ENCODE measurements at regions not wholly inside any gene's neighbourhood (a gene's known extent, or its start where the extent isn't known, plus 50 kb on each side); places are given as distances from the start of the nearest gene placed in this dataset.

GRCh38 chr3:21120826-21121225 is 630.2 kb downstream of the ZNF385D start:
- Mint-ChIP-seq H3K27ac (no peak overlapping the region), H3K27me3 (ENCODE audit: insufficient read depth) (no peaks in the 10 kb centered on the region), H3K36me3 (ENCODE audit: low read depth) (peaks cover 28% of the 10 kb centered on the region), H3K9me3 (peaks cover 14% of the 10 kb centered on the region), H3K4me1 (no peaks in the 10 kb centered on the region), H3K4me3 (no peak overlapping the region)
- Histone ChIP-seq H3K9me3 (ENCODE audit: control insufficient read depth, low read length) (peaks cover 7% of the 10 kb centered on the region), H3K27ac (ENCODE audit: low read depth, low read length) (no peak overlapping the region), H3K27me3 (ENCODE audit: control insufficient read depth, insufficient read depth, low read length, poor library complexity, severe bottlenecking) (no peaks in the 10 kb centered on the region), H3K4me3 (ENCODE audit: low read length) (no peak overlapping the region), H3K4me1 (ENCODE audit: control insufficient read depth, insufficient read depth, low read length) (no peaks in the 10 kb centered on the region), H3K36me3 (ENCODE audit: control insufficient read depth, insufficient read depth, low read length) (no peaks in the 10 kb centered on the region), H3K9ac (ENCODE audit: extremely low read depth, low read length, poor library complexity, severe bottlenecking) (no peak overlapping the region)
- TF ChIP-seq CTCF (conservative IDR thresholded peaks at IDR 0.05): no peak
- no peak for DNase-seq
- WGBS, 2 experiments (ENCODE audit: insufficient coverage in 1 of 2, insufficient read length in 1 of 2): 92% methylated on average over 1 of the region's 2 CpGs; no CpG with 5 or more reads in 1 of the 2 experiments

- TF ChIP-seq CTCF (conservative IDR thresholded peaks at IDR 0.05): no peak
- Mint-ChIP-seq H3K36me3 (ENCODE audit: low read depth) (peaks cover 15% of the 10 kb centered on the region), H3K9me3 (peaks cover under 1% of the 10 kb centered on the region), H3K27ac (no peak overlapping the region), H3K27me3 (ENCODE audit: insufficient read depth) (no peaks in the 10 kb centered on the region), H3K4me3 (no peak overlapping the region), H3K4me1 (no peaks in the 10 kb centered on the region)
- Histone ChIP-seq H3K9ac (ENCODE audit: extremely low read depth, low read length, poor library complexity, severe bottlenecking) (no peak overlapping the region), H3K9me3 (ENCODE audit: control insufficient read depth, low read length) (no peaks in the 10 kb centered on the region), H3K4me3 (ENCODE audit: low read length) (no peak overlapping the region), H3K4me1 (ENCODE audit: control insufficient read depth, insufficient read depth, low read length) (no peaks in the 10 kb centered on the region), H3K27me3 (ENCODE audit: control insufficient read depth, insufficient read depth, low read length, poor library complexity, severe bottlenecking) (no peaks in the 10 kb centered on the region), H3K36me3 (ENCODE audit: control insufficient read depth, insufficient read depth, low read length) (no peaks in the 10 kb centered on the region), H3K27ac (ENCODE audit: low read depth, low read length) (no peak overlapping the region)
- DNase-seq: no peak
- WGBS, 2 experiments (ENCODE audit: insufficient coverage in 1 of 2, insufficient read length in 1 of 2): 95 to 100% methylated on average over 1 of the region's 1 CpG
Measured at GRCh38 chr3:21117370-21117769, 633.6 kb downstream of the ZNF385D start.

DNA sequence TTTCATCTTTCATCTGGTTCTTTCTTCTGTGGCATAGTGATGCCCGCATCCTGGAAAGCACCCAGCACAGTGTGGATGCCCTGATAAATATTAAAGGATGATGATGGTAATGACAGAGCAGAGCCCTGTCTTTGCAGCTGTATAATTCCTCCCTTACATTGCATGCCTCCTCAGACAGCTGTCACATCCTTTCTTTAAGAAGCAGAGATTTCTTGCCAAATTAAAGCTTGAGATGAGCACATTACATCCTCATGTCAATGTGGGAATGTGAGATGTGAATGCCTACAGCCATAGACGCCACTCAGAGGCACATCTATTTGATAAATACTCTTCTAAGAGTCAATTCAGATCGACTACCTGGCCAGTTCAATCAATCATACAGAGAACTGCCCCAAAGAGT is 642.0 kb downstream of the ZNF385D start:
- Histone ChIP-seq H3K4me3 (ENCODE audit: low read length) (no peak overlapping the region), H3K27ac (ENCODE audit: low read depth, low read length) (no peak overlapping the region), H3K4me1 (ENCODE audit: control insufficient read depth, insufficient read depth, low read length) (no peaks in the 10 kb centered on the region), H3K27me3 (ENCODE audit: control insufficient read depth, insufficient read depth, low read length, poor library complexity, severe bottlenecking) (no peaks in the 10 kb centered on the region), H3K36me3 (ENCODE audit: control insufficient read depth, insufficient read depth, low read length) (no peaks in the 10 kb centered on the region), H3K9me3 (ENCODE audit: control insufficient read depth, low read length) (no peaks in the 10 kb centered on the region), H3K9ac (ENCODE audit: extremely low read depth, low read length, poor library complexity, severe bottlenecking) (no peak overlapping the region)
- Mint-ChIP-seq H3K4me3 (no peak overlapping the region), H3K36me3 (ENCODE audit: low read depth) (peaks cover 21% of the 10 kb centered on the region), H3K4me1 (no peaks in the 10 kb centered on the region), H3K27me3 (ENCODE audit: insufficient read depth) (no peaks in the 10 kb centered on the region), H3K27ac (no peak overlapping the region), H3K9me3 (no peaks in the 10 kb centered on the region)
- WGBS, 2 experiments (ENCODE audit: insufficient coverage in 1 of 2, insufficient read length in 1 of 2): 80 to 90% methylated on average over 1 to 3 of the region's 3 CpGs
- TF ChIP-seq CTCF (conservative IDR thresholded peaks at IDR 0.05): no peak
- no peak for DNase-seq

Data from endodermal cell (in vitro differentiated cells).